H1 (cell line): ENCODE measurements at regions not wholly inside any gene's neighbourhood (a gene's known extent, or its start where the extent isn't known, plus 50 kb on each side); places are given as distances from the start of the nearest gene placed in this dataset.

Experiments
- CTCF ChIA-PET: fragments of 300-600 bp; sonication (Branson Sonifier 250); formaldehyde crosslinking; loops from one replicate; lab custom pipeline; 2021; ENCODE audit not compliant: partially characterized antibody; lab: Charles Lee
- POLR2A ChIA-PET: fragments of 300-600 bp; sonication (Branson Sonifier 250); formaldehyde crosslinking; loops from one replicate; lab custom pipeline; 2021; ENCODE audit warnings: inconsistent platforms; ENCODE audit not compliant: partially characterized antibody; lab: Charles Lee
- DNase-seq, 2 experiments: peaks; one replicate each; pipeline versions ENCODE4 v3.0.0 to v3.0.0-alpha.2; 2010 to 2022; ENCODE audit warnings: low spot score in 2 of 2, low read depth in 1 of 2, mixed read lengths in 1 of 2
- FAIRE-seq: peaks from 2 replicates; lab custom pipeline; 2011; peaks lifted over from hg19 to GRCh38; lab: Jason Lieb, UNC
- H2AFZ ChIP-seq: 2 replicates; pipeline ENCODE4 v1.8.1; 2012; ENCODE audit warnings: low read length, inconsistent platforms
- H2AK5ac ChIP-seq: 2 replicates; pipeline ENCODE4 v1.6.1; 2013; ENCODE audit warnings: low read depth, low read length
- H2BK120ac ChIP-seq: replicated peaks from 2 replicates; pipeline ENCODE3; 2013; ENCODE audit warnings: low read depth, low read length, inconsistent platforms
- H2BK12ac ChIP-seq: 2 replicates; pipeline ENCODE4 v1.6.1; 2013; ENCODE audit warnings: low read depth, low read length
- H2BK15ac ChIP-seq: 2 replicates; pipeline ENCODE4 v1.6.1; 2013; ENCODE audit warnings: low read length
- H2BK20ac ChIP-seq: 2 replicates; pipeline ENCODE4 v1.6.1; 2013; ENCODE audit warnings: low read length
- H2BK5ac ChIP-seq: 2 replicates; pipeline ENCODE4 v1.6.1; 2013; ENCODE audit warnings: low read depth, low read length
- H3K14ac ChIP-seq: 2 replicates; pipeline ENCODE4 v1.6.1; 2013; ENCODE audit warnings: inconsistent platforms; ENCODE audit not compliant: insufficient read length
- H3K18ac ChIP-seq: 2 replicates; pipeline ENCODE4 v1.6.1; 2013; ENCODE audit warnings: low read length; ENCODE audit errors: extremely low read depth
- H3K23ac ChIP-seq: 2 replicates; pipeline ENCODE4 v1.6.1; 2013; ENCODE audit warnings: inconsistent platforms; ENCODE audit not compliant: insufficient read length
- H3K23me2 ChIP-seq: 2 replicates; pipeline ENCODE4 v1.6.1; 2013; ENCODE audit warnings: low read depth, low read length
- H3K27ac ChIP-seq: 2 replicates; pipeline ENCODE4 v1.6.1; 2011; ENCODE audit warnings: low read depth, low read length, inconsistent platforms
- H3K27me3 ChIP-seq, 4 experiments: replicated peaks in 1 of 4; 1 replicate in 1 of 4; 2 replicates in 3 of 4; pipeline versions ENCODE4 v1.6.1 to v1.8.1; 2011 to 2013; ENCODE audit warnings: low read length in 3 of 4, mild to moderate bottlenecking in 3 of 4, inconsistent platforms in 2 of 4, mixed read lengths in 2 of 4, moderate library complexity in 1 of 4; ENCODE audit not compliant: control insufficient read depth in 3 of 4, insufficient read depth in 3 of 4; ENCODE audit errors: extremely low read depth in 1 of 4
- H3K36me3 ChIP-seq, 4 experiments: 2 replicates each; pipeline versions ENCODE4 v1.6.1 to v1.8.1; 2011 to 2013; ENCODE audit warnings: mild to moderate bottlenecking in 4 of 4, low read length in 3 of 4, moderate library complexity in 2 of 4, control low read depth in 1 of 4, inconsistent platforms in 1 of 4; ENCODE audit not compliant: insufficient read depth in 4 of 4, control insufficient read depth in 2 of 4
- H3K4ac ChIP-seq: replicated peaks from 2 replicates; pipeline ENCODE3; 2013; ENCODE audit warnings: low read length, low read depth, mixed read lengths, inconsistent platforms; ENCODE audit not compliant: insufficient read length
- H3K4me1 ChIP-seq, 4 experiments: replicated peaks in 1 of 4; 1 replicate in 1 of 4; 2 replicates in 3 of 4; pipeline versions ENCODE4 v1.6.1 to v1.8.1; 2011 to 2013; ENCODE audit warnings: low read length in 3 of 4, inconsistent platforms in 2 of 4, mixed read lengths in 1 of 4; ENCODE audit not compliant: insufficient read depth in 4 of 4, control insufficient read depth in 3 of 4
- H3K4me2 ChIP-seq, 2 experiments: 2 replicates each; pipeline versions ENCODE4 v1.6.1 to v1.8.1; 2011 to 2013; ENCODE audit warnings: low read depth in 2 of 2, low read length in 2 of 2, control low read depth in 1 of 2, inconsistent platforms in 1 of 2, mild to moderate bottlenecking in 1 of 2; ENCODE audit not compliant: insufficient read depth in 1 of 2
- H3K4me3 ChIP-seq, 4 experiments: fragments of 200-600, 300-600 bp in 1 of 4; sonication (generic), shearing (Covaris generic), sonication (Bioruptor Twin) in 1 of 4; 2 replicates each; pipeline versions ENCODE4 v1.5.1 to v1.8.1; 2011 to 2016; ENCODE audit warnings: low read length in 4 of 4, low read depth in 3 of 4, control low read depth in 2 of 4, inconsistent platforms in 2 of 4, mild to moderate bottlenecking in 2 of 4, mixed read lengths in 1 of 4, moderate library complexity in 1 of 4; ENCODE audit not compliant: insufficient read depth in 2 of 4; ENCODE audit errors: extremely low read depth in 1 of 4
- H3K56ac ChIP-seq: replicated peaks from 2 replicates; pipeline ENCODE3; 2013; ENCODE audit warnings: low read depth, mild to moderate bottlenecking, mixed read lengths, low read length, inconsistent platforms; ENCODE audit not compliant: insufficient read length
- H3K79me1 ChIP-seq: 2 replicates; pipeline ENCODE4 v1.6.1; 2013; ENCODE audit warnings: low read depth, low read length, control low read depth
- H3K79me2 ChIP-seq, 2 experiments: 2 replicates each; pipeline versions ENCODE4 v1.6.1 to v1.8.1; 2012 to 2013; ENCODE audit warnings: low read length in 2 of 2, mild to moderate bottlenecking in 2 of 2, inconsistent platforms in 1 of 2; ENCODE audit not compliant: insufficient read depth in 2 of 2, control insufficient read depth in 1 of 2
- H3K9ac ChIP-seq, 4 experiments: replicated peaks in 1 of 4; 1 replicate in 1 of 4; 2 replicates in 3 of 4; pipeline versions ENCODE4 v1.6.1 to v1.8.1; 2011 to 2013; ENCODE audit warnings: low read depth in 3 of 4, low read length in 3 of 4, control low read depth in 2 of 4, mild to moderate bottlenecking in 2 of 4, moderate library complexity in 2 of 4, inconsistent platforms in 1 of 4; ENCODE audit errors: extremely low read depth in 1 of 4
- H3K9me3 ChIP-seq, 2 experiments: 2 replicates each; pipeline versions ENCODE4 v1.6.1 to v1.8.1; 2012 to 2013; ENCODE audit warnings: mild to moderate bottlenecking in 2 of 2, moderate library complexity in 2 of 2, control low read depth in 1 of 2, inconsistent platforms in 1 of 2, low read depth in 1 of 2, low read length in 1 of 2, mixed read lengths in 1 of 2; ENCODE audit not compliant: insufficient read depth in 2 of 2
- H4K20me1 ChIP-seq, 2 experiments: replicated peaks in 1 of 2; 2 replicates each; pipeline versions ENCODE3 to v1.8.1; 2011 to 2013; ENCODE audit warnings: inconsistent platforms in 2 of 2, low read length in 2 of 2, mild to moderate bottlenecking in 1 of 2; ENCODE audit not compliant: insufficient read depth in 2 of 2, control insufficient read depth in 1 of 2
- H4K5ac ChIP-seq: 2 replicates; pipeline ENCODE4 v1.6.1; 2013; ENCODE audit warnings: low read length, low read depth, mixed read lengths, inconsistent platforms; ENCODE audit not compliant: insufficient read length
- H4K8ac ChIP-seq: 2 replicates; pipeline ENCODE4 v1.8.0; 2013; ENCODE audit warnings: mild to moderate bottlenecking, moderate library complexity, low read length, inconsistent platforms; ENCODE audit not compliant: insufficient read depth; ENCODE audit errors: extremely low read depth
- H4K91ac ChIP-seq: replicated peaks from 2 replicates; pipeline ENCODE3; 2013; ENCODE audit warnings: low read length, mixed read lengths, inconsistent platforms; ENCODE audit not compliant: insufficient read length
- EP300 ChIP-seq, 2 experiments: IDR thresholded peaks; 1 replicate in 1 of 2; 2 replicates in 1 of 2; pipeline ENCODE4 v1.6.1; 2011 to 2012; ENCODE audit warnings: low read depth in 2 of 2, low read length in 2 of 2, mild to moderate bottlenecking in 2 of 2, borderline replicate concordance in 1 of 2, inconsistent platforms in 1 of 2, moderate library complexity in 1 of 2
- RXRA ChIP-seq: IDR thresholded peaks from 2 replicates; pipeline ENCODE4 v1.6.1; 2011; ENCODE audit warnings: low read depth, mild to moderate bottlenecking, low read length, moderate library complexity; ENCODE audit not compliant: insufficient read depth
- TAF7 ChIP-seq: optimal IDR thresholded peaks from 2 replicates; pipeline ENCODE3; 2011; ENCODE audit warnings: low read depth, mild to moderate bottlenecking, inconsistent platforms, low read length, moderate library complexity, borderline replicate concordance
- TEAD4 ChIP-seq: IDR thresholded peaks from 2 replicates; pipeline ENCODE4 v1.6.1; 2012; ENCODE audit warnings: low read depth, low read length, inconsistent platforms, mixed read lengths
- WGBS, 2 experiments: shearing (Covaris generic) in 1 of 2; methylation state at CpG; one replicate each; pipeline versions ENCODE4 v1.1.6 to v1.1.7; 2013 to 2015; ENCODE audit warnings: low lambda C conversion rate in 2 of 2, mixed read lengths in 2 of 2, inconsistent platforms in 1 of 2, low coverage in 1 of 2, missing lambda C conversion rate in 1 of 2; ENCODE audit not compliant: insufficient replicate concordance in 2 of 2, insufficient coverage in 1 of 2, insufficient read length in 1 of 2; ENCODE audit errors: extremely low coverage in 1 of 2, missing lambda C conversion rate in 1 of 2; 5-methylcytosine and 5-hydroxymethylcytosine counted together

DNA sequence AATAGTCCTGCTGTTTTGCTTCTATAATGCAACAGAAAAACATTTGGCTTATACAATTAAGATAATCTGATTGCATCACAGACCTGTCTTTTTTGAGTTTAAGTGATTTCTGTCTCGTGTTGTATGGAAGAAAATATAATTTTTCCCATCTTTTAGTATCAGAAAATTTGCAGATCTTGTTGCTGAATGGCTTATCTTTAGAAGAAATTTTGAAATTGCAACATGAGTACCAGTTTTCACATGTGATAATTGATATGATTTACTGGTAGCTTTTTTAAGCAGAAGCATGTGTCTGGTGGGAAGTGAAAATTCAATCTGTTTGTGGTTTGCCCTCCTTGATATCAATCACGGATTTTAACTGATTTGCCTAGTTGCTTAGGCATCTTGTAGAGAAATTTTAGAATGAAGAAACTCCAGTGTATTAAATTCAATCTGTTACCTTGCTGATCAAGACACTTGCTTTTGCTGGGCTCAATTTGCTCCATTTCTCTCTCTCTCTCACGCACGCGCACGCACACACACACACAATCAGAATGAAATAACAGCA lies 89.8 kb upstream of the MYCBP2 start:
- Histone ChIP-seq H3K4me1 (no peaks in the 10 kb centered on the region), H2BK12ac (no peak overlapping the region), H3K56ac (no peak overlapping the region), H3K9me3 (no peaks in the 10 kb centered on the region), H4K20me1 (no peaks in the 10 kb centered on the region), H3K14ac (no peak overlapping the region), H2BK5ac (no peak overlapping the region), H3K4ac (no peak overlapping the region), H3K4me2 (no peak overlapping the region), H2AFZ (no peak overlapping the region), H4K8ac (no peak overlapping the region), H2BK15ac (no peak overlapping the region), H3K18ac (no peak overlapping the region), H4K91ac (no peak overlapping the region), H3K9ac (no peak overlapping the region), H3K23ac (no peak overlapping the region), H3K79me2 (no peaks in the 10 kb centered on the region), H3K27me3 (no peaks in the 10 kb centered on the region), H2BK20ac (no peak overlapping the region), H4K5ac (no peak overlapping the region), H2BK120ac (no peak overlapping the region), H3K4me3 (no peak overlapping the region), H3K36me3 (no peaks in the 10 kb centered on the region), H2AK5ac (no peak overlapping the region), H3K79me1 (no peaks in the 10 kb centered on the region), H3K27ac (no peak overlapping the region), H3K23me2 (no peaks in the 10 kb centered on the region)
- ChIA-PET CTCF (interaction anchor here (0.7 to 2.1 kb wide), 2 partner anchors 10 to 153 kb away, joined by 3 to 11 read pairs; no protein-coding TSS in a partner anchor), POLR2A (interaction anchor here (1.0 kb wide), 1 partner anchor 9 kb away, joined by 5 read pairs; no protein-coding TSS in a partner anchor)
- WGBS, 2 experiments: 78% methylated on average over 6 of the region's 6 CpGs; no CpG with 5 or more reads in 1 of the 2 experiments
- DNase-seq: no peak
- FAIRE-seq: no peak
- TF ChIP-seq TAF7 (no peak), TEAD4 (no peak), RXRA (no peak), EP300 (IDR thresholded peaks at IDR 0.05; ENCODE audit: borderline replicate concordance in 1 of 2, low read depth in 2 of 2, low read length in 2 of 2) (no peak)
